ENCODE measurements at regions not wholly inside any gene's neighbourhood (a gene's known extent, or its start where the extent isn't known, plus 50 kb on each side); places are given as distances from the start of the nearest gene placed in this dataset.

- no peak for TF ChIP-seq ZBTB10 (tag by site-specific recombination; IDR thresholded peaks at IDR 0.05)
- TF ChIP-seq SCRT2 (tag by site-specific recombination; IDR thresholded peaks at IDR 0.05) = no peak
- no peak for TF ChIP-seq ZNF670 (tag by site-specific recombination; IDR thresholded peaks at IDR 0.05; ENCODE audit: low read depth)
- no peak for TF ChIP-seq SP7 (tag by site-specific recombination; IDR thresholded peaks at IDR 0.05)
- no peak for TF ChIP-seq ZNF792 (tag by site-specific recombination; IDR thresholded peaks at IDR 0.05)
- no peak for TF ChIP-seq ZNF521 (tag by site-specific recombination; IDR thresholded peaks at IDR 0.05)
- TF ChIP-seq TRIM28 (IDR thresholded peaks at IDR 0.05; ENCODE audit: borderline replicate concordance, low read length) = no peak
- TF ChIP-seq PRDM4 (tag by site-specific recombination; IDR thresholded peaks at IDR 0.05) = no peak
- TF ChIP-seq REPIN1 (tag by site-specific recombination; IDR thresholded peaks at IDR 0.05; ENCODE audit: low read depth) = no peak
- TF ChIP-seq ZNF555 (tag by site-specific recombination; conservative IDR thresholded peaks at IDR 0.05) = no peak
Observed at GRCh38 chr16:72443809-72444208, 271.9 kb upstream of the PMFBP1 start (continued).

GRCh38 chr16:72442385-72443158 lies 270.6 kb upstream of the PMFBP1 start:
- no peaks in the 10 kb centered on the region for H3K4me1 ChIP-seq (ENCODE audit: control insufficient read depth, insufficient read depth, low read length)
- ChIA-PET CTCF (interaction anchor here (0.7 kb wide), 1 partner anchor 266 kb away, joined by 3 read pairs; no protein-coding TSS in a partner anchor), POLR2A (no interaction called here)
- no peak overlapping the region for H3K27ac ChIP-seq (ENCODE audit: extremely low read depth, low read depth, low read length)
- H3K9me3 ChIP-seq (ENCODE audit: control insufficient read depth, insufficient read depth, low read depth, low read length) = no peaks in the 10 kb centered on the region
- no peak for TF ChIP-seq ZNF391 (tag by site-specific recombination; IDR thresholded peaks at IDR 0.05; ENCODE audit: borderline replicate concordance, low read depth)
- TF ChIP-seq REST (tag by site-specific recombination; IDR thresholded peaks at IDR 0.05) = no peak
- H3K36me3 ChIP-seq (ENCODE audit: control insufficient read depth in 2 of 2, insufficient read depth in 1 of 2, low read length in 2 of 2) = no peaks in the 10 kb centered on the region
- H3K4me3 ChIP-seq (ENCODE audit: low read depth, low read length) = no peak overlapping the region

- no peaks in the 10 kb centered on the region for H3K4me1 ChIP-seq (ENCODE audit: control insufficient read depth, insufficient read depth, low read length)
- no peaks in the 10 kb centered on the region for H3K36me3 ChIP-seq (ENCODE audit: control insufficient read depth in 2 of 2, insufficient read depth in 1 of 2, low read length in 2 of 2)
- CTCF ChIA-PET = interaction anchor here (0.6 kb wide), 1 partner anchor 40 kb away, joined by 3 read pairs; no protein-coding TSS in a partner anchor
- H3K4me3 ChIP-seq (ENCODE audit: low read depth, low read length) = no peak overlapping the region
- H3K27ac ChIP-seq (ENCODE audit: extremely low read depth, low read depth, low read length) = no peak overlapping the region
- POLR2A ChIA-PET = no interaction called here
- no peaks in the 10 kb centered on the region for H3K9me3 ChIP-seq (ENCODE audit: control insufficient read depth, insufficient read depth, low read depth, low read length)
- no peak for TF ChIP-seq ZNF664 (tag by site-specific recombination; IDR thresholded peaks at IDR 0.05)
- no peak for TF ChIP-seq PRDM2 (tag by site-specific recombination; IDR thresholded peaks at IDR 0.05; ENCODE audit: borderline replicate concordance)
- TF ChIP-seq ZNF175 (tag by site-specific recombination; IDR thresholded peaks at IDR 0.05) = no peak
- TF ChIP-seq ZNF138 (tag by site-specific recombination; IDR thresholded peaks at IDR 0.05; ENCODE audit: borderline replicate concordance) = no peak
- TF ChIP-seq ZXDB (tag by site-specific recombination; IDR thresholded peaks at IDR 0.05) = no peak
- TF ChIP-seq ZNF2 (tag by site-specific recombination; IDR thresholded peaks at IDR 0.05) = no peak
Observed at GRCh38 chr16:72437891-72438290, 265.9 kb upstream of the PMFBP1 start.
